Body of pancreas (tissue), 4 donors: ENCODE measurements at regions not wholly inside any gene's neighbourhood (a gene's known extent, or its start where the extent isn't known, plus 50 kb on each side); places are given as distances from the start of the nearest gene placed in this dataset.

Source experiments
- POLR2A ChIP-seq, 3 donors: fragments of 450-650 bp; IDR thresholded peaks; one replicate each; pipeline ENCODE4 v1.6.1; 2016; ENCODE audit warnings: antibody characterized with exemption in 3 of 3, mild to moderate bottlenecking in 2 of 3
- TF ChIP-seq, protein P1 (sequence below), 7 experiments: fragments of 450-650 bp in 4 of 7; fragments of 200-600 bp in 3 of 7; sonication (generic) in 3 of 7; IDR thresholded peaks; one replicate each; pipeline ENCODE4 v1.5.1; 2016 to 2019; ENCODE audit warnings: antibody characterized with exemption in 7 of 7

DNA sequence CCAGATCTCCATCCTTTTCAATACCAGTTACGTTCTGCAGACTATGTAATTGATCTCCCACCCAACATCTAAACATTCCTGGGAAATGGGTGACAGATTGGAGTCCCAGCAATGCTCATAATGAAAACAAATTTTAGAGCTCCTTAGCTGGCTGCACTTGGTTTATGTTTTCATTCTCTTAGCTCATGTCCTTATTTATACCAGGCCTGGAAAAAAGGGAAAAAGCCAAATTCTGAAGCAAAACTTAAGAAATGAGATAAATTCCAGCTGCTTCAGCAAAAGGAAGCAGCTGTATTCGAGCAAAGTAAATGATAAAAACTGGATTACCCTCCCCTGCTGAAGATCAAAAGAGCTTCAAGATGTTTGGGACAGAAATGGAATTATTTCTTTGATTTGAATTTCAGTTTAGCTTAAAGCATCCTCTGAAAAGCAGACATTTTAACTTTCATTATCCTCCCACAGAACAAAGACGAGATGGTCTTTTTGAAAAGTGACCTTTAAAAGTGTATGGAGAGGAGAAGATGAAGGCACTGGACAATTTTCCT, 196.5 kb upstream of the THUMPD2 start:
- TF ChIP-seq, protein P1, sequence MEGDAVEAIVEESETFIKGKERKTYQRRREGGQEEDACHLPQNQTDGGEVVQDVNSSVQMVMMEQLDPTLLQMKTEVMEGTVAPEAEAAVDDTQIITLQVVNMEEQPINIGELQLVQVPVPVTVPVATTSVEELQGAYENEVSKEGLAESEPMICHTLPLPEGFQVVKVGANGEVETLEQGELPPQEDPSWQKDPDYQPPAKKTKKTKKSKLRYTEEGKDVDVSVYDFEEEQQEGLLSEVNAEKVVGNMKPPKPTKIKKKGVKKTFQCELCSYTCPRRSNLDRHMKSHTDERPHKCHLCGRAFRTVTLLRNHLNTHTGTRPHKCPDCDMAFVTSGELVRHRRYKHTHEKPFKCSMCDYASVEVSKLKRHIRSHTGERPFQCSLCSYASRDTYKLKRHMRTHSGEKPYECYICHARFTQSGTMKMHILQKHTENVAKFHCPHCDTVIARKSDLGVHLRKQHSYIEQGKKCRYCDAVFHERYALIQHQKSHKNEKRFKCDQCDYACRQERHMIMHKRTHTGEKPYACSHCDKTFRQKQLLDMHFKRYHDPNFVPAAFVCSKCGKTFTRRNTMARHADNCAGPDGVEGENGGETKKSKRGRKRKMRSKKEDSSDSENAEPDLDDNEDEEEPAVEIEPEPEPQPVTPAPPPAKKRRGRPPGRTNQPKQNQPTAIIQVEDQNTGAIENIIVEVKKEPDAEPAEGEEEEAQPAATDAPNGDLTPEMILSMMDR (IDR thresholded peaks at IDR 0.05), result no peak
- no peak for TF ChIP-seq POLR2A (IDR thresholded peaks at IDR 0.05)
